Prostate gland (tissue), 2 donors: ENCODE measurements at regions not wholly inside any gene's neighbourhood (a gene's known extent, or its start where the extent isn't known, plus 50 kb on each side); places are given as distances from the start of the nearest gene placed in this dataset.

Experiments
- DNase-seq: peaks from one replicate; pipeline ENCODE4 v3.0.0-alpha.2; 2019; ENCODE audit warnings: low spot score
- H3K27ac ChIP-seq, 2 donors: fragments of 200-600 bp; sonication (generic); 2 replicates each; pipeline ENCODE4 v1.5.1; 2017 to 2019
- H3K27me3 ChIP-seq: fragments of 200-600 bp; sonication (generic); replicated peaks from 2 replicates; pipeline ENCODE4 v1.5.1; 2019; ENCODE audit not compliant: insufficient read depth
- H3K36me3 ChIP-seq, 2 donors: fragments of 200-600 bp; sonication (generic); 1 replicate in 1 of 2; 2 replicates in 1 of 2; pipeline versions ENCODE4 v1.5.1 to v1.8.1; 2017 to 2019
- H3K4me1 ChIP-seq: fragments of 200-600 bp; sonication (generic); replicated peaks from 2 replicates; pipeline ENCODE4 v1.5.1; 2019
- H3K4me3 ChIP-seq, 2 donors: fragments of 200-600 bp; sonication (generic); 2 replicates each; pipeline ENCODE4 v1.5.1; 2017 to 2019
- H3K9me3 ChIP-seq: fragments of 200-600 bp; sonication (generic); 2 replicates; pipeline ENCODE4 v1.5.1; 2017
- POLR2A ChIP-seq: fragments of 450-650 bp; IDR thresholded peaks from one replicate; pipeline ENCODE4 v1.6.1; 2016; ENCODE audit warnings: antibody characterized with exemption, mild to moderate bottlenecking
- POLR2AphosphoS5 ChIP-seq: sonication (generic); formaldehyde crosslinking; IDR thresholded peaks from one replicate; pipeline ENCODE4 v1.6.1; 2017; ENCODE audit warnings: antibody characterized with exemption
- WGBS: methylation state at CpG from one replicate; pipeline ENCODE4 v1.1.5; 2018; 5-methylcytosine and 5-hydroxymethylcytosine counted together
- intact Hi-C: fragments of 100-400 bp; cut with DNase I; formaldehyde crosslinking; loops from one replicate; pipeline ENCODE4 v1.14.2; 2022
- TF ChIP-seq, protein P1 (sequence below), 4 experiments: fragments of 200-600 bp in 2 of 4; fragments of 450-650 bp in 2 of 4; sonication (generic) in 2 of 4; IDR thresholded peaks; 1 replicate in 3 of 4; 2 replicates in 1 of 4; pipeline ENCODE4 v1.5.1; 2016 to 2019; ENCODE audit warnings: antibody characterized with exemption in 4 of 4, mild to moderate bottlenecking in 2 of 4, moderate library complexity in 2 of 4

DNA sequence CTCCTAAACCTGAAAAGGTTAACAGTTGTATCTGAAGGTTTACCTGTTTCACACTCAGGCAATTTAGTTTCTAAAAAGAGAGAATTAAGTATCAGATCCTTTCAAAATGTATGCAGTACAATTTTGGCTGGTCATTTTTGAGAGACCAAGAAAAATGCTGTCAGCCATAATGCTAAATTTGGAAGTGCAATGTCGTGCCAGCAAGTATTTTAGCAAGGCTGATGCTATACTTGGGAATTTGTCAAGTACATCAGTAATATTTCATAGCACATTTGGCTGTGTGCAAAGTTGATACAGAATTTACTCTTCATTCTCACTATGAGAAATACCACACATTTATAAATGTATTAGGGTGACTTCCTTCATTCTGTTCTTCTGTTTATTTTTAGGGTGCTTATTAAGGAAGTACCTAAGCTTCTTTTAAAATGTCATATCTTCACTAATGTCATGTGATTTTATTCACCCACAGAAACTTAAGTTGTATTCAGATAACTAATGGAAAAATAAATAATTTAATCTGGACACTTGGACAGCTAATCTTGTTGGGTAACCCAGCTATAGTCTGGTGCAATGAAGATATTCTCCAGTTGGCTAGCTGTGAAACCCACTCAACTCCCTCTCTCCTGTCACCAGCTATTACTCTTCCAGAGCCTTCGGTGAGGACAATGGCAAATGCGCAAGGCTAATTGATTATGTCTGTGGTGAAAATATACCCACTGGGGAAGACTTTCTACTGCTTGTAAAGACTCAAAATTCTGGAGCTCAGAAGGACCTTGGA lies 84.2 kb upstream of the TLL1 start:
- TF ChIP-seq POLR2AphosphoS5 (no peak), POLR2A (no peak)
- TF ChIP-seq, protein P1, sequence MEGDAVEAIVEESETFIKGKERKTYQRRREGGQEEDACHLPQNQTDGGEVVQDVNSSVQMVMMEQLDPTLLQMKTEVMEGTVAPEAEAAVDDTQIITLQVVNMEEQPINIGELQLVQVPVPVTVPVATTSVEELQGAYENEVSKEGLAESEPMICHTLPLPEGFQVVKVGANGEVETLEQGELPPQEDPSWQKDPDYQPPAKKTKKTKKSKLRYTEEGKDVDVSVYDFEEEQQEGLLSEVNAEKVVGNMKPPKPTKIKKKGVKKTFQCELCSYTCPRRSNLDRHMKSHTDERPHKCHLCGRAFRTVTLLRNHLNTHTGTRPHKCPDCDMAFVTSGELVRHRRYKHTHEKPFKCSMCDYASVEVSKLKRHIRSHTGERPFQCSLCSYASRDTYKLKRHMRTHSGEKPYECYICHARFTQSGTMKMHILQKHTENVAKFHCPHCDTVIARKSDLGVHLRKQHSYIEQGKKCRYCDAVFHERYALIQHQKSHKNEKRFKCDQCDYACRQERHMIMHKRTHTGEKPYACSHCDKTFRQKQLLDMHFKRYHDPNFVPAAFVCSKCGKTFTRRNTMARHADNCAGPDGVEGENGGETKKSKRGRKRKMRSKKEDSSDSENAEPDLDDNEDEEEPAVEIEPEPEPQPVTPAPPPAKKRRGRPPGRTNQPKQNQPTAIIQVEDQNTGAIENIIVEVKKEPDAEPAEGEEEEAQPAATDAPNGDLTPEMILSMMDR (IDR thresholded peaks at IDR 0.05) = no peak
- H3K27ac ChIP-seq = no peak overlapping the region
- no peaks in the 10 kb centered on the region for H3K27me3 ChIP-seq
- no peaks in the 10 kb centered on the region for H3K36me3 ChIP-seq
- no peaks in the 10 kb centered on the region for H3K4me1 ChIP-seq
- 76% methylated on average over 3 of the region's 3 CpGs for WGBS
- DNase-seq = no peak
- intact Hi-C loops = no loop called here
- no peak overlapping the region for H3K4me3 ChIP-seq
- H3K9me3 ChIP-seq = no peaks in the 10 kb centered on the region

DNA sequence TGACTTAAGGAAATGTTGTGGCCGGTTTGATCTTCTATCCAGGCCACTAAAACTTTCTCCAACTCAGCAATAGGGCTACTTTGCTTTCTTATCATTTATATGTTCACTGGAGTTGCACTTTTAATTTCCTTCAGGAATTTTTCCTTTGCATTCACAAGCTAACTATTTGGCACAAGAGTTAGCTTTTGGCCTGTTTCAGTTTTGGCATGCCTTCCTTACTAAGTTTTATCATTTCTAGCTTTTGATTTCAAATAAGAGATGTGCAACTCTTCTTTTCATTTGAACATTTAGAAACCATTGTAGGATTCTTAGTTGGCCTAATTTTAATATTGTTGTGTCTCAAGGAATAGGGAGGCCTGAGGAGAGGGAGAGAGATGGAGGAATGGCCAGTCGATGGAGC lies 79.8 kb upstream of the TLL1 start:
- 83% methylated on average over 2 of the region's 2 CpGs for WGBS
- Histone ChIP-seq H3K27ac (no peak overlapping the region), H3K4me3 (no peak overlapping the region), H3K4me1 (no peaks in the 10 kb centered on the region), H3K36me3 (no peaks in the 10 kb centered on the region), H3K27me3 (no peaks in the 10 kb centered on the region), H3K9me3 (no peaks in the 10 kb centered on the region)
- intact Hi-C loops = no loop called here
- no peak for DNase-seq
- TF ChIP-seq POLR2AphosphoS5 (no peak), POLR2A (no peak)
- TF ChIP-seq, protein P1 (IDR thresholded peaks at IDR 0.05) = no peak

DNA sequence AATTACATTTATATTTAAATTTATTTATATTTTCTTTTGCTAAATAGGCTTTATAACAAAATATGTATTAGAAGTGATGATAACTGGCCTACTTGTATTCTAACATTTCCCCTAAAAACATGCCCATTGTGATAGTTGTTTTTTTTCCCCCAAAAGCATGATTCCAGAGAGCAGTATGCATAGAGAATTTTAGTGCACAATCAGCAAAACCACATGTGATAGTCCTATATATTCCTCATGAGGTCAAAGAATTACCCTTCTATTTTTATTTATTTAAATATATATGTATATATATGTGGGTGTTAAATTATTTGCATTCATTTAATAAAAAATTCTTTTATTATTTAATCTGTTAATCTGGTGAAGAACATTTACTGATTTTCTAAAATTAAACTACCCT lies 78.2 kb upstream of the TLL1 start:
- Histone ChIP-seq H3K36me3 (no peaks in the 10 kb centered on the region), H3K4me3 (no peak overlapping the region), H3K9me3 (no peaks in the 10 kb centered on the region), H3K4me1 (no peaks in the 10 kb centered on the region), H3K27me3 (no peaks in the 10 kb centered on the region), H3K27ac (no peak overlapping the region)
- no peak for DNase-seq
- TF ChIP-seq POLR2AphosphoS5 = no peak
- no peak for TF ChIP-seq POLR2A
- TF ChIP-seq, protein P1 (IDR thresholded peaks at IDR 0.05) = no peak
- intact Hi-C loops = no loop called here

DNA sequence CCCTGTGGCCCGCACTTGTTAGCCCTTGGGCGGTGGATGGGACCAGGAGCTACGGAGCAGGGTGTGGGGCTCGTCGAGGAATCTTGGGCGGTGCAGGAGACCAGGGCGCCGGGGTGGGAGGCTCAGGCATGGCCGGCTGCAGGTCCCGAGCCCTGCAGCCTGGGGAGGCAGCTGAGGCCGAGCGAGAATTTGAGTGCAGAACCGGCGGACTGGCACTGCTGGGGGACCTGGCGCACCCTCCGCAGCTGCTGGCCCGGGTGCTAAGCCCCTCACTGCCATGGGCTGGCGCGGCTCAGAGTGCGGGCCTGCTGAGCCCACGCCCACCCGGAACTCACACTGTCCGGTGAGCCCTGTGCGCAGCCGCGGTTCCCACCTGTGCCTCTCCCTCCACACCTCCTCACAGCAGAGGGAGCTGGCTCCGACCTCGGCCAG lies 73.6 kb upstream of the TLL1 start:
- DNase-seq = no peak

More for the DNA sequence above, 73.6 kb upstream of the TLL1 start:
- H3K27ac ChIP-seq = no peak overlapping the region
- intact Hi-C loops = no loop called here
- TF ChIP-seq, protein P1 (IDR thresholded peaks at IDR 0.05) = no peak
- TF ChIP-seq POLR2A = no peak
- no peak for TF ChIP-seq POLR2AphosphoS5
- WGBS = 97% methylated on average over 11 of the region's 28 CpGs
- no peaks in the 10 kb centered on the region for H3K4me1 ChIP-seq
- H3K27me3 ChIP-seq = no peaks in the 10 kb centered on the region
- no peaks in the 10 kb centered on the region for H3K36me3 ChIP-seq
- H3K4me3 ChIP-seq = no peak overlapping the region
- H3K9me3 ChIP-seq = no peaks in the 10 kb centered on the region
